Eye (tissue), 1 donor: ENCODE measurements at regions not wholly inside any gene's neighbourhood (a gene's known extent, or its start where the extent isn't known, plus 50 kb on each side); places are given as distances from the start of the nearest gene placed in this dataset.
A peak's percentile ranks its signal among the peaks of the same experiment; 100 is the strongest.
"Not testable (repeated sequence)": the region's sequence is repeated elsewhere in the genome, so short reads cannot be mapped to it uniquely, and the experiment has no call there.

ENCODE experiments used
- DNase-seq: peaks from one replicate; pipeline ENCODE4 v3.0.0-alpha.2; 2015

DNA sequence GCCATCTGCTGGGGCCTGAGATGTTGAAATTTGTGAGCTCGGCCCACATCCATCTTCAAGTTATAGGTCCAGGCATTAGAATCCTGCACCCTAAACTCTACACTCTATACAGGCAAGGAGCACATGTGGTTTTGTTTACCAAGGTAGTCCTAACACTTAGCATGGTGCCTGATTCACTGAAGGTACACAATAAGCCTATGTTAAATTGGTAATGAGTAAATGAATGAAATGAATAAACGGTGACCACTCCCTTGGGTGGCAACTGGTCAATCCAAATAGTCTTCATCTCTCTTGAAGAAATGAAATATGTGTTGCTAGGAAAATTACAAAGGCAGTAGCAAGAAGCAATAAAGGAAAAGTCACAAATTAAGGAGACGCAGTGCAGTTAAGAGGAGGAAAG is 359.3 kb upstream of the UBE2E2 start:
- no peak for DNase-seq

DNA sequence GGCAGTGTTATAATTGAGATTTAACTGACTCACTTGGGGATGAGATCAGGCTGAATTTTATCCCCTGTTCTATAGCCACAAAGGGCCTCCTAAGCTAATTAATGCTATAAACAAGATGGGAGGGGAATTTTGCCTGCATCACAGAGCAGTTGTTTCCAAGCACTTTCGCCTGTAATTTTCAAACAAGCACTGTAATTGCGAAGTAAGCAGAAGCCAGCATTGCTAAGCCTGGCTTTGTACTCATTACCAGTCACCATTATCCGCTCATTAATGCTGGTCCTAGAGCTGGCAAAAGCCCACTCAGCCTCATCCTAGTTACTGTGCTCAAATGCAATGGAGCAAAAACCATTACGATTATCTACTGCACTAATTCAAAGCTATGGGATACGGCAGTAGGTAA is 356.6 kb upstream of the UBE2E2 start:
- DNase-seq = no peak

DNA sequence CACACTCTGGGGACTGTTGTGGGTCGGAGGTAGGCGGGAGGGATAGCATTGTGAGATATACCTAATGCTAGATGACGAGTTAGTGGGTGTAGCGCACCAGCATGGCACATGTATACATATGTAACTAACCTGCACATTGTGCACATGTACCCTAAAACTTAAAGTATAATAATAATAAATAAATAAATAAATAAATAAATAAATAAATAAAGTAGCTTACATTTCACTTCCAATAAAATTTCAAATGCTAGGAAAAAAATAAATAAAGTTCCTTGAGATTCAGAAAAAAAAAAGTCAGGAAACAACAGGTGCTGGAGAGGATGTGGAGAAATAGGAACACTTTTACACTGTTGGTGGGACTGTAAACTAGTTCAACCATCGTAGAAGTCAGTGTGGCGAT is 353.5 kb upstream of the UBE2E2 start:
- not testable (repeated sequence) for DNase-seq

DNA sequence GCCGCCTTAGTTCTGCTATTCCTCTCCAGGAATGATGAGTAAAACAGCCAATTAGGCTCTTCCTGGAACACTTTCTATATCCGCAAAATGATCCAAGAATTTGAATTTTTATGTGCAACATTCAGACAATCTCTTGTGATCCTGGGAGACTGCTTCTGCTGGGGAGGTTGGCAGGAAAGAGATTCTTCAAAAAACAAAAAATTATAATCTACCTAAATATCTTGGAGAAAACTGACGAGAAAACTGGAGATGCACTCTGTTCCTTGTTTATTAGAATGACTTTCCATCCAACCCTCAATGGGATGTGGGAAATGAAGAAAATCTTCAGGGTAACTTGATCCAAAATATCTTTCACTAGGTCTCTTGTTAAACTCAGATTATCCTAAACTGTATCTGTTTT is 346.3 kb upstream of the UBE2E2 start:
- no peak for DNase-seq

DNA sequence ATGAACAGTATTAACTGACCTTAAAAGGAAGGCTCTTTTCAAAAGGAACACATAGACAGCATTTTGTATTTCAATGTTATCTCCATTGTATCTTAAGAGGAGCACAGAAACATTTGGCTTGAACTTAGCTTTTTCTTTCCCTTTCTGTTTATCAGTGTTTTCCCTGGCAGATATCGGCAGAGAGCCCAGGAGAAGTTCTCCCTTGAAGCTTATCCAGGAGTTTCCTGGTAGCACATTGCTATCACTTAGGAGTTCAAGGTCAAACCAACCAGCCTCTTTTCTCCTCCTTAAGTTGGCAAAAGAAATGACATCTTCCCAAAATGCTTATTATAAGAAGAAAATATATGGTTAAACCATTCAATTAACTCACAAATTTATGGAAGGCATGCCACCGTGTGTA is 344.6 kb upstream of the UBE2E2 start:
- DNase-seq = no peak

DNA sequence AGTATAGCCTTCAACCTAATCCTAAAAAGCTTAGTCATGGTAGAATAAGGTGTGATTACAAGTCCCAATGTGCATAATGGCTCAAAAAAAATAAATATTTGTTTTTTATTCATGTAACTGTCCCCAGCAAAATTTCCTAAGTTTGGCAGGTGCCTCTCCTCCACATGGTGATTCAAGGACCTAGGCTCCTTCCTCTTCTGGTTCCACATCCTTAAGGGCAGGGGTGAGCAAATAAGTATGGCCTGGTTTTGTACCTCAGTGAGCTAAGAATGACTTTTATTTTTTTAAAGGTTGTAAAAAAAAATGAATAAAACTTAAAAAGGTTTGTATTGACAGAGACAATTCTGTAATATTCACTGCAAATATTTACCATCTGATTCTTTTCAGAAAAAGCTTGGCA is 343.5 kb upstream of the UBE2E2 start:
- no peak for DNase-seq

DNA sequence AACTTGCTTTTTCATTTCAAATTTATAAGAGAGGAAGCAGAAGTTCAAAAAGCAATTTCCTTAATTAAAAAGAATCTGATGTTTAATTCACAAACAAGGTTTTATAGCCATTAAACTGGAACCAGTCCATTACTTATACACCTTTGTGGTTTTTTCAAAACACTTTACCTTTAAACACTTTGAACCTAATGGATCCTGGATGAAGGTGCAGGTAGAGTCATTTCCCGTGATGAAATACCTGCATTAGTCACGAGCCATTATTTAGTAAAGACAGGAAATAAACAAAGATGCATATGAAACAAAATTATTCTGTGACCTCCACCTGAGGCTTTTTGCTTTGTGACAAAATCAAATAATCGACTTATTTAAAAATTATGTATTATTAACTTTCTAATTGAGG is 341.7 kb upstream of the UBE2E2 start:
- DNase-seq = no peak

DNA sequence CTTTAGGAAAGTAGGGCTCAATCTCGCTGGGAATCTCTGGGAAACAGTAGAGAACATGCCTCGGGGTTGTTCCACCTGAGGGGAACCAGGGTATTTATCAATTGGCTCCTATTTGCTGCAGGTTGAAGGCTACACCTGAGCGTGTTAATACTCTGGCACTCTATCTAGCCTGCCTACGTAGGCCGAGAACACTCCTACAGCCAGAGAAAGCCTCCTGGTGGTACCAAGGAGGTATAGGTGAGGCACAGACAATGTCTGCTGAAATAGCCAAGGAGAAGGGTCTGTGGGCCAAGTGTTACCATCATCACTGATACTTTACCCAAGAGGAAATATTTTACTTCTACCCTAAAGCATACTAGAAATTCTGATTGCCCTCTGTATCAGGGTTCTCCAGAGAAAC is 341.0 kb upstream of the UBE2E2 start:
- DNase-seq = no peak

DNA sequence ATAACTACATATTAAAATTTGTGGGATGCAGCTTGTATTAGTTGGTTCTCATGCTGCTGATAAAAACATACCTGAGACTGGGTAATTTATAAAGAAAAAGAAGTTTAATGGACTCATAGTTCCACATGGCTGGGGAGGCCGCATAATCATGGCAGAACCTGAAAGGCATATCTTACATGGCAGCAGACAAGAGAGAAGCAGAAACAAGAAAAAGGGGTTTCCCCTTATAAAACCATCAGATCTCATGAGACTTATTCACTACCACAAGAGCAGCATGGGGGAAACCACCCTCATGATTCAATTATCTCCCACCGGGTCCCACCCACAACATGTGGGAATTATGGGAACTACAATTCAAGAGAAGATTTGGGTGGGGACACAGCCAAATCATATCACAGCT is 320.3 kb upstream of the UBE2E2 start:
- DNase-seq = not testable (repeated sequence)

DNA sequence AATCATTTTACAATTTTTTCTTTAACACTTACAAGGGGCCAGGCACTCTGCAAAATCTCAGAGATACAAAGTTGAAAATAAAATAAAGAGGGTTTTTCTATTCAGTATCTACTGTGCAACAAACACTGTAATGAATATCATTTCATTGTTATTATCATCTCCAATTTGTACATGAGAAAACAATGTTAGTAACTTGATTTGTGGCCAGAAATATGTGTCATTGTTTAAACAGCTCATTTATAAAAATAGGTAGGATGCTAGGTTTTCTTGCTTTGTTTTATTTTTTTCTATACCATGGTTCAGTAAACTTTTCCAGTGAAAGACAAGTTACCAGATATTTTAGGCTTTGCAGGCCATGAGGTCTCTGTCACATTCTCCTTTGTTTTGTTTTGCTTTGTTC is 318.1 kb upstream of the UBE2E2 start:
- no peak for DNase-seq

DNA sequence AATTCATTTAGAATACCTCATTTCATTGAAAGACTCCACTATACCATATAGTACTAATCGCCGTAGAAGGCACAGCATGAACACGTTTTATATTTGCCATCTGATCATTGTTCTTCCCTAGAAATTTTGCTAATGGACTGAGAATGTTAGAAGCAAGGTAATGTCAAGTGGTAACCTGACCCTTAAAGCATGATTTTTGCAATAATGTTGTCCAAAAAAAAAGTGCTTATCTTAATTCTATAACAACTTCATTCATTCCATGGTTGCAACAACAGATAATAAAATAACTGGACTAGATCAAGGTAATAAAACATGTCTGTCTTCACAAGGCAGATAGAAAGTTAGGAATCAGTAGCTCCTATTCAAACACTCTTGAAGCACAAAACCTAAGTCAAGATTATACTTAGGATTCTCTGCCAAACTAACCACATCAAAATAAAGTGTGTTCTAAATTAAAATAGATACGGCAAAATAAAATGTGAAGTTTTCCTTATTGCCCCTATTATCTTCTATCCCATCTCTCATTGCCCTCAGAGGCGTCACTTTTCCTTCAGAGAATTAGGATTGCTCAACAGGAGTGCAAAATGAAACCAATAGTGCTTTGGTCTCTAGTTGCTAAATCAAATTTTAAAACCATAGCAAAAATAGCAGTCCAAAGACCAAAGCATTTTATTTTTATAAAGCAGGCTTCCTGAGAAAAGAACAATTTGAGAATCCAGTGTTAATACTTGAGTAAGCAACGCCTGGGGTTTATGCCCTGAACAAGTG is 317.4 kb upstream of the UBE2E2 start:
- no peak for DNase-seq

DNA sequence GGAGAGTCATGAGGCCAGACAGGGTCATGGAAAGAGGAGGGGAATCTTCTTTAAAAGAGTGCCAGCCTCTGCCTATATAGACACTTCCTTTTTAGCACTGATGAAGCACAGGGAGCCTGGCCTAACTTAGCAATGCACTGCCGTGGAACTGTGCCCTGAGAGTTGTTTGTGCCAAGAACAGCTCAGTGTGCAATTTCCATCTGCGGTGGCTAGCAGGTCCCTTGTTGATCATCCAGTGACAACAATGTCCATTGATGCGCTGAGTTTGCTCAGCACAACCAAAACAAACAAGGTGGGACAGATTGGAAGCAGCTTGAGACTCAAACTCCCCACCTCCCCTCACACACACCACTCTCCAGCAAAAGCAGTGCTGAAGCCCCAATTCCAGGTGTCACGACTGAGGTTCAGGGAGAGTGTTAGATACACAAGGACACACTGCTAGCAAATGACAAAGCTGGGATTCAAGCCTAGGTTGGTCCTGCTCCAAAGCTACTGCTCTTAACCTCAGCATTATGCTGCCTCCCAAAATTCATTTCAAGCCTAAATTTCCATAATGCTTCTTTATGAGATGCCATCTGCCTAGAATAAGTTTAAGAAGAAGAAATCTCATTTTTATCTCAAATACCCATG is 316.6 kb upstream of the UBE2E2 start:
- DNase-seq = no peak

DNA sequence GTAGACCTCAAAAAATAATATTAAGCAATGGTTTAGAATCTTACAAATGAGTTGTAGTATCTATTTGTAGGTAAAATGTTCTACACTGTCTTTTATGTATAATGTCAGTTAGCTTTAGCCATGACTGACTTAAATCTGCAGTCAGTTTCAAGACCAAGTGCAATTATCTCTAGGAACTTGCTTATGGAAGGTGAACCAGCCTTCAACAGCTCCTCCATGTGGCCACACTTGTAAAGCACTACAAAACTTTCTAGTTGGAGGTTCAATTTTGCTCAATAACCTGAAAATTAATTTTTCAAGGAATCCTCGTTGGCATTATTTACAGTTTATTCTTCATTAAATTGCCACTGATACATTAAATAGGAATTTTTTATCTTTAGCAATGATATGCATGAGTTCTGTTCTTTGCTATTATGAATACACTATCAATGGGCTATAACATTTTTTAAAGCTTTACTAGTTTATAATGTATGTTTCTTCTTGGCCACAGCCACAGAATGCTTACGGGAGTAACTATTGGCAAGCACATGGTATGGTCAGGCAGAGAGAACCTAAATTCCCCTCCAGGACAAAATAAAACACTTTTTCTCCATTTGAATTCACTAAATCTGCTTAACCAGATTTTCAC is 315.3 kb upstream of the UBE2E2 start:
- DNase-seq = peak; percentile 54

DNA sequence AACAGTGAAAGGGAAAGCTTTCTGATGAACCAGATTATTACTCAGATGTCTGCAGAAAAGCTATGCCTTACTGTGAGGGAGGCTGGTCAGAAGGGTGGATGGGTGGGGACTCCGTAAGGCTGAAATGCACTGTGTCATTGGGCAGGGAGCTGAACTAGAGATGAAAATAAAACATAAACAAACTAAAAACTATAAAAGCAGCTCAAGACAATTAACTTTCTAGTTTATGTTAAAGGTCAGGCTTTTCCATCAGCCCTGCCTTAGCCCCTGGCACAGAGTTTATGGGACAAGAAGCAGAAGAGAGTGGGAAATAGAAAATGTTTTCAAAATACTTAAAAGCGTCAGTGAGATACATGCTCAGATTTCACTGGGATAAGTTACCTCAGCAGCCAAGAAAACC is 310.0 kb upstream of the UBE2E2 start:
- peak; percentile 30 for DNase-seq

DNA sequence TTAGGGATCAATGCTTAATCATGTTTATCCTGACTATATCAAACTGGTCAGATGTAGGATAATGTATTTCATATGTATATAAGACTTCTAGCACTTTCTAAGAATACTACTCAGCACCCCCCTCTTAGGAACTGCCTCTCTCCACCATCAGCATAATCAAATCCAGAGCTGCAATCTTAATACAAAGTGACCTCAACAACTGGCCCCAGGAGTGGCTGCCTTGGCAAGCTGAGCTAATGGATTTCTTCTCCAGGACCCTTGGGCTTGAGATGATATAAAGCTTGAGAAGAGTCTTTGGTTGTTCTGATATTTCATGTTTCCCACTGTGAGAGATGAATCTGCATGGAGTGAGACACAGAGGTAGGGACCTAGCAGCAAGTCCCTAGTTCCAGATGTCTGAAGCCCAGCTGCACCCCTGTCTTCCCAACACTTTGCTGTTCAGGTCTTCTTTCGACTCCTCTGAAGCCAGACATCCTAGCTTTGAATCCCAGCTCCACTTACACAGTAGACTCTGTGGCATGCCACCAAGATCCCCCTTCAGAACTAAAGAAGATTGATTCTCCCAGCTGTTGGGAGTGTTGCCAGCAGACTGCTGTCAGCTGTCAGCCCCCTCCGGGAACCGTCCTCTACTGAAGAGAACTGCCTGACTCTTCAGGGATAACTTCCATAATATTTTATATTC is 309.3 kb upstream of the UBE2E2 start:
- peak; percentile 60 for DNase-seq

DNA sequence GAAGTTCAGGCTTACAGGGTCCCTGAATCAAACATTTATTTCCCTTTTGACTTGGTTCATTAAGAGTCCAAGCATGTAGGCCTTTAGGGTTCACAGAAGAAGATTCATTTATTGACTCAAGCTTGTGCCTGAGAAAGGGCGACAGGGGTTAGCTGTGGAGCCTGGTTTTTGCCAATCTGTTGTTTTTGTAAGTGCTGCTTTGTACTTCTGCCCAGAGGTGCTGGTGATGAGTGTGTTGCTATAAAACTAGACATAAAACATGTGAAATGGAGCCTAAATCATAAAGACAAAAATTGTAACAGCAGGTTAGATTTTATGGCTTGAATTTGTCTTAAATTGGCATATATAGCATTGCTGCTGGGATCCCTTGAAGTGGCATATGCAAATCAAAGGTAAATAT is 308.3 kb upstream of the UBE2E2 start:
- DNase-seq = no peak

DNA sequence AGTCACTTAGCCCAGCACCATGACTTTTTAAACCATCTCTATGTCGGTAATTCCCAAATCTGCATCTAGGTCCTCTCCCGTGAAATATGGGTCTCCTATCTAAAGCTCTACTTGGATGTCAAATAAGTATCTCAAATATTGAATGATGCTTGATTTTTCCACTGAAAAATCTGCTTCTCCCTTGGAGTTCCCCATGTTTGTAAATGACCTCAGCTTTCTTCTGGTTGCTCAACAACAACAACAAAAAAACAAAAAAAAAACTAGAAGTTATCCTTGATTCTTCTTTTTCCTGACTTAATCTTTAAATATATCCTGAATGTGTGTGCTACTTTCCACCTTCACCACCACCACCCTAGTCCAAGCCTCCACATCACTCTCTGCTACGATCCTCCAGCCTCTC is 307.5 kb upstream of the UBE2E2 start:
- DNase-seq = no peak

DNA sequence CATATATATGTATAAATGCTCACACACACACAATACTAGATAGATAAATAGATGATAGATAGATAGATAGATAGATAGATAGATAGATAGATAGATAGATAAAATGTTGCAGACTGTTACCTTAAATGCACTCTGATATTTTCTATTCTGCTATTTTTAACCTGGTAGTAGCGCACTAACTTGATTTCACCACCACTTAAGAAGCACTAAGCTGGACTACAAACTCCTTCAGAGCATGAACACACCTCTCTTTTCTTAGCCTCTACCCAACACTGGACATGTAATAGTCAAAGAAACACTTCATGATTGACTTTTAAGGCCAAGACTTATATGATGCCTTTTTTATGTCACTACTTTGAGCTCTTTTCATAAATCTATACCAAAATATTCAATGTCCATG is 304.6 kb upstream of the UBE2E2 start:
- no peak for DNase-seq

DNA sequence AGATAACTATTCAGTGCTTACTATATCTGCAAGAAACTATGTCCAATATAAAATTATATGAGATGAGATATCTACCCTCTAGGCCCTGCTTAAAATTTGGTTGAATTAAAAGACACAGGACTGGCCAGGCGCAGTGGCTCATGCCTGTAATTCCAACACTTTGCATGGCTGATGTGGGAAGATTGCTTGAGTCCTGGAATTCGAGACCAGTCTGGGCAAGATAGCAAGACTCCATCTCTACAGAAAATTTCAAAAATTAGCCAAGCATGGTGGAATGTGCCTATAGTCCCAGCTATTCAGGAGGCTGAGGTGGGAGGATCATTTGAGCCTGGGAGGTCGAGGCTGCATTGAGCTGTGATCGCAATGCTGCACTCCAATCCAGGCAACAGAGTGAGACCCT is 303.7 kb upstream of the UBE2E2 start:
- no peak for DNase-seq

DNA sequence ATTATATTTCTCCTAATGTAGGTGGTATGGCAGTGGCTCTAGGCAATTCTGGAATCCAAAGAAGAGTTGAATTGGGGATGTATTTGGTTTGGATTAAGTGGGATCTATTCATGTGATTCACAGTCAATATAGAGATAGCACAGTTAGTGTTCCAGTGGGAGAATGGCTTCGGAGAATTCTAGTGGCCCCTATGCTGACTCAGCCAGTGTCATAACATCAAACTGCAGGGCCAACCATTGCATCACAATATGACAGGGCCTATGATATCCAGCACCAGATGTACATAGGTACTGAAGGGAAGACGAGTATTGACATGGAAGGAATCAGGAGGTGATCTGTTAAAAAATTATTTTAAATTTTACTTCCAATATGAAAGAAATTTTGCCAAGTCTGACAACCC is 302.8 kb upstream of the UBE2E2 start:
- no peak for DNase-seq

DNA sequence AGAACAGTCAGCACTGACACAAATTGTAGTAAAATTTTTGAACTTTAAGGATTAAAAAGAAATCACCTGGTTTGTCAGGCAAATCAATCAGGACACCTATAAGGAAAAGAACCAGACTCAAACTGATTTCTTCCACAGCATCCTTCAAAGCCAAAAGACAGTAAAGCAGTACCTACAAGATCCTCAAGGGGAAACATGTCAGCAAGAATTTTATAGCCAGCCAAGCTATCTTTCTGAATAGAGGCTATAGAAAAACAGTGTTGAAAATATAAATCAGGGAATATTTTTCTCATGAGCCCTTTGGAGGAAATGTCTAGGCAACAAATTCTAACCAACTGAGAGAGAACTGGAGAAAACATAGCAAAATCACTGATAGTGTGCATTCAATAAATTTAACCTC is 301.4 kb upstream of the UBE2E2 start:
- no peak for DNase-seq

DNA sequence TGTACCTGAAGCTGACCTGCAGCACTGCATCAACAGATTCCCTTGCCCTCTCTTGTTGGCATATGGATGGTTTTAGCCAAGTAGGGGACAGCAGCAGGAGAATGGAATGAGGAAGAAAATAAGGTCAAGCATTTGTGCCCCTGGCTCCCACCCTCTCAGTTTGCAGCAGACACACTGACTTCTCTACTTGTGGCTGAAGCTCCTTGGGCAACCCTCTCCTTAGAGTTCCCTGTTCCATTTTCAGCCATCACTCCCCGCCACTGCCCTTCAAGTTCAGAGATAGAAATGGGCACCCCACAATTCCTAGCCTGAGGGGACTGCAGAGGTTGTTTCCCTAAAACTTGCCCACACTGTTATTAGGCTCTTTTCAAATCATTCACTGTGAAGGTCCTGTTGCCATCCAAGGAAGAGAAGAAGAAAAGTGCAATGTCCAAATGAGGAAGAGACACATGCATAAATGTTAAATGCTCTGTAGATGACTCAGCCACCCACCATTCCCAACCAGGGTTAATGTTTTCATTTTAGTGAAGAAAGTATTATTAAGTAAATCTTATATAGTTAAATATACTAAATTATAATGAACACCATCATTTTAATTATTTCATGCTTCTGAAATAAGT is 295.9 kb upstream of the UBE2E2 start:
- no peak for DNase-seq

DNA sequence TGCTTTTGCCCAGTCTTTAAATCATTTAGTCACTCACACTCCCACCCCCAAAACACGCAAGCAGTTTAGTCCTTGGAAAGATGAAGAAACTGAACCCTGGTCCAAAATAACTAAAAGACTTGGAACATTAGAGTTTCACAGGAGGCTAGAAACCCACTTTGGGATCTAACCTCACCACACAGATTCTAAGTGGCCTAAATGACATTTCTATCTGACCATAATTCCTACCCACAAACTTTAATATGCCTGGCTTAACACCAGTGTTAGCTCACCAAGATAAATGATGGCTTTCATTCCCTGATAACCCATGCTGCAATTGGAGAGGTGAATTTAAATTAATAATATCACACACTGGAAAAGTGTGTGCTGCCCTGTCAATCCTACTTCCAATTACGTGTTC is 295.3 kb upstream of the UBE2E2 start:
- DNase-seq = no peak
